ENCODE measurements at regions not wholly inside any gene's neighbourhood (a gene's known extent, or its start where the extent isn't known, plus 50 kb on each side); places are given as distances from the start of the nearest gene placed in this dataset.

- TF ChIP-seq CTCF (IDR thresholded peaks at IDR 0.05) (no peak), POLR2A (IDR thresholded peaks at IDR 0.05) (no peak)
Observed at GRCh38 chr10:64312876-64313275, 791.7 kb downstream of the REEP3 start.

Data from Peyer's patch (tissue), 4 donors.